HG03439 (cell line): ENCODE measurements at regions not wholly inside any gene's neighbourhood (a gene's known extent, or its start where the extent isn't known, plus 50 kb on each side); places are given as distances from the start of the nearest gene placed in this dataset.
"Not testable (repeated sequence)": the region's sequence is repeated elsewhere in the genome, so short reads cannot be mapped to it uniquely, and the experiment has no call there.

Source experiments
- ATAC-seq: cut with Tn5 transposase; IDR thresholded peaks from one replicate; pipeline ENCODE4 v1.9.1; 2021; ENCODE audit warnings: mild to moderate bottlenecking, moderate library complexity; ENCODE audit not compliant: unreplicated experiment

DNA sequence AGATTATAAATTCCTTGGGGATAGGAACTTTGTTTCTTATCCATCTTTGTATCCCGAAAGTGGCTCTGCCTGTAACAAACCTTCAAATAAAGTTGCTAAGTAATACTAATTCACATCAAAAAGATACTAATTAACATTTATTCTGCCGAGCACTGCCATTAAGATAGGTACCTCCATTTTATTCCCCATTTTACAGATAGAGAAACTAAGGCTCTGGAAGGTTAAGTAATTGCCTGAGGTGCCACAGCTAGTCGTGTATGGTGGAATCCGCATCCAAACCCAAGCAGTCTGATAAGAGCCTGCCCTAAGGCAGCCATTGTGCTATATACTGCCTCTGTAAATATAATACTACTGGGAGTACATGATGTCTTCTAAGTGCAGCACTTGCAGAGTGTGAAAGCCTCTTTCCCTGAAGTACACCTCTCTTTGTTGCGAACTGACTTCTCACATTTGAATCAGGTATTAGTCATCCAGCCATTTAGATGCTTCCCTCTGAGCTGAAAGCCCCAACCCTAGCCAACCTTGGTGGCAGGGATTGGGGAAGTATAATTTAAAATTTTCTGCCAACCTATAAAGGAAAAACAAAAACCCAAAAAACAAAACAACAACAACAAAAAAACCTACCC lies 78.5 kb upstream of the CHD2 start:
- ATAC-seq, result no peak

- no peak for ATAC-seq
These were observed 77.6 kb upstream of the CHD2 start for GRCh38 chr15:92822216-92823144.

DNA sequence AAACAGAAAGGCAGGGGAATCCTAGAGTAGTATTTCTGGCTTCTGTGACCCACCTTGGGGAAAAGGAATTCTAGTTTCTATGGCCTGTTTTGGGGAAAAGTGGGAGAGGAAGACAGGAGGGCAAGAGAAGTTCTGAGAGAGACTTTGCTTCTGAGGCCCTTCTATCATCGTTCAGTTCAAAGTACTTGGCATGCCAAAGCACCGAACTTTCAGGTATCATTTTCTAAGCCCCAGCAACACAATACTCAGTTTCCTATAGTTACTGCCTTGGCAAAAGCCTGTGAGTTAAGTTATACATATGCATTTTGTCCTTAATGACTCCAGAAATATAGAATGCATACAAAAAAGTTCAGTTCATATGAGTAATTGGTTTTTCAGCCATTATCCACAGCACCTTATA lies 74.1 kb upstream of the CHD2 start:
- ATAC-seq, result no peak

- ATAC-seq, result not testable (repeated sequence)
These were observed 72.1 kb upstream of the CHD2 start for GRCh38 chr15:92827991-92828390.

GRCh38 chr15:92829875-92830274 lies 70.2 kb upstream of the CHD2 start:
- no peak for ATAC-seq

- ATAC-seq, result no peak
These were observed 68.8 kb upstream of the CHD2 start for GRCh38 chr15:92831336-92831654.

- peak; percentile 98 for ATAC-seq
These were observed 68.3 kb upstream of the CHD2 start for GRCh38 chr15:92831655-92832328.

GRCh38 chr15:92833106-92833433 lies 67.1 kb upstream of the CHD2 start:
- ATAC-seq, result no peak

GRCh38 chr15:92833493-92834271 lies 66.4 kb upstream of the CHD2 start:
- ATAC-seq, result no peak

- ATAC-seq, result peak; percentile 59
These were observed 60.4 kb upstream of the CHD2 start for GRCh38 chr15:92839696-92840095.

- peak; percentile 21 for ATAC-seq
These were observed 60.0 kb upstream of the CHD2 start for GRCh38 chr15:92840149-92840548.

DNA sequence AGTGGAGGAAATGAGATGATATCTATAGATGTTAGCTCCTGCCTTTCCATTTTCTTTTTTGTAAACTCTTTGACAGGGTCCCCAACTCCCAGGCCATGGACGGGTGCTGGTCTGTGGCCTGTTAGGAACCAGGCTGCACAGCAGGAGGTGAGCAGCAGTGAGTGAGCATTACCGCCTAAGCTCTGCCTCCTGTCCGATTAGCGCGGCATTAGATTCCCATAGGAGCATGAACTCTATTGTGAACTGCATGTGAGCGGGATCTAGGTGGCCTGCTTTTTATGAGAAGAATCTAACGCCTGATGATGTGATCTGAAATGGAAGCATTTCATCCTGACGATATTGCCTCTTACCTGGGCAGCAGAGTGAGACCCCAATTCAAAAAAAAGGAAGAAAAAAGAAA lies 56.8 kb upstream of the CHD2 start:
- no peak for ATAC-seq

DNA sequence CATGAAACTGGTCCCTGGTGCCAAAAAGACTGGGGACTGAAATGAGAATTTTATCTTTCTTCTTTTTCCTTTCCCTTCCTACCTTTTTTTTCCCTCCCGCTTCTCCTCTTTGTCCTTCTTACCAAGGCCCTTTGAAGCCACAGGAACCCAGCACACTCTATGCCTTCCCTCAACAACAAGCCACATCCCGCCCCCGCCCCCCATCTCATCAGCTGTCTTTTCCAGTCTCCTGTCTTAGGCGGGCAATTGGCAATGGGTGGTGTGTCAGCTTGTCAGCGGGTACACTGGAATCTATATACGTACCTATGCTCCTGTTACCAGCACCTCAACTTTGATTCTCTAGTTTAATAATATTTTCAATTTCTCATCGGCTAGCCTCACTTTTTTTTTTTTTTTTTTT lies 56.3 kb upstream of the CHD2 start:
- no peak for ATAC-seq

DNA sequence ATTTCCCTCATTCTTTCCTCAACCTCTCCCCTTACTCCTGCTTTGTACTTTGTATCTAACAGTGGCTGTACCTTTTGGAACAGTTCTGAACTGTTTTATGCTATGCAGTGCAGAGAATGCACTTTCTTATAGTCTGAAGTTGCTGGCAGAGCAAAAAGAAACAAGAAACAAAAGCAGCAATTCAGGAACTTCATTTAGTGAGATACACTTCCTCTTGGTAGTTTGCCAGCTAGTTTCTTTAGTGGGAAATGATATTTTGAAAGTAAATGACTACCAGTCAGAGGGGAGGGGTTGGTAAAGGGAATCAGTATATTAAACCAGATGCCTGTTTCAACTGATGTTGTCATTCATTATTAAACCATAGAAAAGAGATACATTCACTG lies 55.0 kb upstream of the CHD2 start:
- peak; percentile 55 for ATAC-seq

- no peak for ATAC-seq
These were observed 53.4 kb upstream of the CHD2 start for GRCh38 chr15:92846741-92847140.

DNA sequence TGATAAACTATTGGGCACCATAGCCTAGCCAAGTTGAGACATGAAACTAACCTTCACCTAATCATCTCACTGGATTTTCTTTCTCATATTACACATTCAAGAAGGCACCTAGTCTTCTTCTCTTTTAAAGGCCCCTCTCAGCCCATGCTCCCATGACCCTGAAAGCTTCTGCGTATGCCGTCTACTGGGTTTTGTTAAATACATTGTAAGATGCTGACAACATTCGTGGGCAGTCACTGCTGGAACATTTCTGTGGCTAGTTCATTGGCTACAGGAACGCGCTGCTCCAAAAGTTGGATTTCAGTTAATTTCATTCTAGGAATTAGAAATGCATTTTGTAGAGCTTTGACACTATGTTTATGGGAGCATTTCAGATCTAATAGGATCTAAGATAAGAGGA lies 52.3 kb upstream of the CHD2 start:
- ATAC-seq, result no peak

GRCh38 chr15:92848464-92848851 lies 51.7 kb upstream of the CHD2 start:
- no peak for ATAC-seq

DNA sequence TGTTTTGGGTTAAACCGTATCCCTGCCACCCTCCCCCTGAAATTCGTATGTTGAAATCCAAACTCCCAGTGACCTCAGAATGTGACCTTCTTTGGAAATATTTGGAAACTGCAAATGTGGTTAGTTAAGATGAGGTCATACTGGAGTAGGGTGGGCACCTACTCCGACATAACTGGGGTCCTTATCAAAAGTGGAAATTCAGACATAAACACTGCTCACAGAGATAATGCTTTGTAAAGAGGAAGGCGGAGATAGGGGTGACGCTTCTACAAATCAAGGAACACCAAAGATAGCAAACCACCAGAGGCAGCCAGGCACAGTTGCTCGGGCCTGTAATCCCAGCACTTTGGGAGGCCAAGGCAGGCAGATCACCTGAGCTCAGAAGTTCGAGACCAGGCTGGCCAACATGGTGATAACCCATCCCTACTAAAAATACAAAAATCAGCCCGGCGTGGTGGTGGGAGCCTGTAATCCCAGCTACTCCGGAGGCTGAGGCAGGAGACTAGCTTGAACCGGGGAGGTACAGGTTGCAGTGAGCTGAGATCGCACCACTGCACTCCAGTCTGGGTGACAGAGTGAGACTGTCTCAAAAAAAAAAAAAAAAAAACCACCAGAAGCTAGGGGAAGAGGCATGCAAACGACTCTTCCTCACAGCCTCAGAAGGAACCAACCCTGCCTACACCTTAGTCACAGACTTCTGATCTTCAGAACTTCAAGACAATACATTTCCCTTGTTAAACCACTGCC lies 51.1 kb upstream of the CHD2 start:
- no peak for ATAC-seq

GRCh38 chr15:92850218-92850617 lies 49.9 kb upstream of the CHD2 start:
- not testable (repeated sequence) for ATAC-seq
